ENCODE measurements at regions not wholly inside any gene's neighbourhood (a gene's known extent, or its start where the extent isn't known, plus 50 kb on each side); places are given as distances from the start of the nearest gene placed in this dataset.

DNA sequence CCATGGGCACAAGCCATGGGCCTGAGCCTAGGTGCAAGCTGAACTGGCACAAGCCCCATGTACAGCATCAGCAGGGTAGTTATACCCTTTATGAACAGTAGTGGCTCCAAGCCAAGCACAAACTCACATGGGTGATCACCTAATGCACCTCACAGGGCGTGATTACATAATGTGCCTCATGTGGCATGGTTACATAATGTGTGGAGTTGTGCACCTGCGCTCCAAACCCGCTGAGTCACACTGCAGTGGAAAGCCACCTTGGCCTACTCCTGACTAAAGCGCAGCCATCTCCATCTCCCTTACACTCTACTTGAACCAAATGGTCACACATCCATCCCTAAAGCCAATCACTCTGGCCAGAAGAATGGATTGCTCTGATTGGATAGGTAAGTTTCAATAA, 279.7 kb downstream of the MBD2 start:
- TF ChIP-seq, protein P1, sequence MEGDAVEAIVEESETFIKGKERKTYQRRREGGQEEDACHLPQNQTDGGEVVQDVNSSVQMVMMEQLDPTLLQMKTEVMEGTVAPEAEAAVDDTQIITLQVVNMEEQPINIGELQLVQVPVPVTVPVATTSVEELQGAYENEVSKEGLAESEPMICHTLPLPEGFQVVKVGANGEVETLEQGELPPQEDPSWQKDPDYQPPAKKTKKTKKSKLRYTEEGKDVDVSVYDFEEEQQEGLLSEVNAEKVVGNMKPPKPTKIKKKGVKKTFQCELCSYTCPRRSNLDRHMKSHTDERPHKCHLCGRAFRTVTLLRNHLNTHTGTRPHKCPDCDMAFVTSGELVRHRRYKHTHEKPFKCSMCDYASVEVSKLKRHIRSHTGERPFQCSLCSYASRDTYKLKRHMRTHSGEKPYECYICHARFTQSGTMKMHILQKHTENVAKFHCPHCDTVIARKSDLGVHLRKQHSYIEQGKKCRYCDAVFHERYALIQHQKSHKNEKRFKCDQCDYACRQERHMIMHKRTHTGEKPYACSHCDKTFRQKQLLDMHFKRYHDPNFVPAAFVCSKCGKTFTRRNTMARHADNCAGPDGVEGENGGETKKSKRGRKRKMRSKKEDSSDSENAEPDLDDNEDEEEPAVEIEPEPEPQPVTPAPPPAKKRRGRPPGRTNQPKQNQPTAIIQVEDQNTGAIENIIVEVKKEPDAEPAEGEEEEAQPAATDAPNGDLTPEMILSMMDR (conservative IDR thresholded peaks at IDR 0.05; ENCODE audit: low read depth, low read length) = no peak
- TF ChIP-seq EZH2 (IDR thresholded peaks at IDR 0.05; ENCODE audit: low read length, unreplicated experiment) = no peak
- no peak for TF ChIP-seq EZH2phosphoT487 (IDR thresholded peaks at IDR 0.05; ENCODE audit: borderline replicate concordance, low read length)

Data from PC-3 (cell line).